ENCODE measurements at regions not wholly inside any gene's neighbourhood (a gene's known extent, or its start where the extent isn't known, plus 50 kb on each side); places are given as distances from the start of the nearest gene placed in this dataset.

DNA sequence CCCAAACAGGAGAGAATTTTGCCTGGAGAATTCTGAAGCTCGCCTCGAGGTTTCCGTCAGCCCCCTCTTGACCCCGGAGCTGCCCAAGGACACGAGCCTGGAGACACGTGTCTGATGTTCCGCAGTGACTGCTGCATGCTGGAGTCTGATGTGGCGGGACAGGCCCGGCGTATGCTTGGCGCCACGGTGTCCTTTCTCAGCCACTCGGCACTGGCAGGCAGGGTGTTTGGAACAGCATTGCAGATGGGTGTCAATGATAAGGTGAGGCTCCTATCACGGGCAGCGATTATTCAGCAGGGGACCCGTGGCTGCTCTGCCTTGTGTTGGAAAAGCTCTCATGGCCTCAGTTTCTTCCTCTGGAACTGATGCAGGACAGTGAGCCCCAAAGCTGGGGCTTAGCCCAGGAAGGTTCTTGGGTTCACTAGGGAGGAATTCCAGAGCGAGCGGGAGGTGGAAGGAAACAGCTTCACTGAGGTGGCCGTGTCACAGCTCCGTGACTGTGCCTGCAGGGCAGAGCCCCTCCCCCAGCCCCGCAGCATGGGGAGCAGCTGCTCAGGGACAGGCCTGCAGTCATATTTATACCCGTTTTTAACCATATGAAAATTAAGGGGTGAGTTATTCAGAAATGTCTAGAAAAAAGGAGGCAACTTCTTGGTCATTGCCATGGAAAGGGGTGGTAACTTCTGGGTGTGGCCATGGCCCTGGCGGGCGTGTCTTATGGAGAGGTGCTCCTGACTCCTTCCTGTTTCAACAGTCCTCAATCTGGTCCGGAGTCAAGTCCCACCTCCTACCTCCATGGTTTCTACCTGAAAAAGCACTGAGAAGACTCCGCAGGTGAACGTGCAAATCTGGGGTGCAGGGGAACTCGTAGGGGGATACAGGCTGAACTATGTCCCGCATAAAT lies 123.4 kb downstream of the SIK1 start:
- TF ChIP-seq, protein P1, sequence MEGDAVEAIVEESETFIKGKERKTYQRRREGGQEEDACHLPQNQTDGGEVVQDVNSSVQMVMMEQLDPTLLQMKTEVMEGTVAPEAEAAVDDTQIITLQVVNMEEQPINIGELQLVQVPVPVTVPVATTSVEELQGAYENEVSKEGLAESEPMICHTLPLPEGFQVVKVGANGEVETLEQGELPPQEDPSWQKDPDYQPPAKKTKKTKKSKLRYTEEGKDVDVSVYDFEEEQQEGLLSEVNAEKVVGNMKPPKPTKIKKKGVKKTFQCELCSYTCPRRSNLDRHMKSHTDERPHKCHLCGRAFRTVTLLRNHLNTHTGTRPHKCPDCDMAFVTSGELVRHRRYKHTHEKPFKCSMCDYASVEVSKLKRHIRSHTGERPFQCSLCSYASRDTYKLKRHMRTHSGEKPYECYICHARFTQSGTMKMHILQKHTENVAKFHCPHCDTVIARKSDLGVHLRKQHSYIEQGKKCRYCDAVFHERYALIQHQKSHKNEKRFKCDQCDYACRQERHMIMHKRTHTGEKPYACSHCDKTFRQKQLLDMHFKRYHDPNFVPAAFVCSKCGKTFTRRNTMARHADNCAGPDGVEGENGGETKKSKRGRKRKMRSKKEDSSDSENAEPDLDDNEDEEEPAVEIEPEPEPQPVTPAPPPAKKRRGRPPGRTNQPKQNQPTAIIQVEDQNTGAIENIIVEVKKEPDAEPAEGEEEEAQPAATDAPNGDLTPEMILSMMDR (IDR thresholded peaks at IDR 0.05): no peak
- no peak for TF ChIP-seq POLR2A (IDR thresholded peaks at IDR 0.05)
- no peak for TF ChIP-seq EP300 (IDR thresholded peaks at IDR 0.05)
